Activated CD8-positive, alpha-beta memory T cell treated with anti-CD3 and anti-CD28 coated beads for 1 hour (primary cell): ENCODE measurements at regions not wholly inside any gene's neighbourhood (a gene's known extent, or its start where the extent isn't known, plus 50 kb on each side); places are given as distances from the start of the nearest gene placed in this dataset.

Source experiments
- DNase-seq, 2 donors: peaks; one replicate each; pipeline ENCODE4 v3.0.0-alpha.2; 2020; ENCODE audit warnings: low read depth in 1 of 2; ENCODE audit errors: extremely low read depth in 1 of 2

DNA sequence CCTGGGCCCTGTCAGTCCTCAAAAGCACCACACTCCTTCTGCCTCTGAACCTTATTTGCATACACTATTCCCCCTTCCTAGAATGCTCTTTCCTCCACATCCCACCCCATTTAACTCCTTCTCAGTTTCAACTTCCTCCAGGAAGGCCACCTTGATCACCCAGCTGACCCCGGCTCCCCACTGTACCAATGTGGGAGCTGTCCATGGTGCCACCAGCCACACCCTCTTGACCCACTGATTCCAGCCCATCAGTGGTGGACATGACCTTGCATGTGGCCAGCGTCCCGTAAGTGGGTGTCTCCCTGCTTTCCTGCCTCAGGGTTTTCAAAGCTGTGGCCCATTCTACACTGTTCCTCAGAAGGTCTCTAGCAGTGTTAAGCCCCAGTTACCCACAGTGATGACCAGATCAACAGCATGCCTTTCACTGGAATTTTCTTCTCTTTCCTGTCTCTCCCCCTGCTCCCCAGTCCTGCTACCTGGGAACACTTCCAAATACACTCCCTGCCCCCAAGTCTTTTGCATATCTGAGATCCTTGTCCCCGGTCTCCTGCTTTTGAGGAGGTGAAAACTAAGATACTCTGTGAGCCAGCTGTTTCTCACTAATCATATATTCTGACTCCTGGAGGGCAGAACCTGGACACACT lies 346.6 kb downstream of the MN1 start:
- no peak for DNase-seq

DNA sequence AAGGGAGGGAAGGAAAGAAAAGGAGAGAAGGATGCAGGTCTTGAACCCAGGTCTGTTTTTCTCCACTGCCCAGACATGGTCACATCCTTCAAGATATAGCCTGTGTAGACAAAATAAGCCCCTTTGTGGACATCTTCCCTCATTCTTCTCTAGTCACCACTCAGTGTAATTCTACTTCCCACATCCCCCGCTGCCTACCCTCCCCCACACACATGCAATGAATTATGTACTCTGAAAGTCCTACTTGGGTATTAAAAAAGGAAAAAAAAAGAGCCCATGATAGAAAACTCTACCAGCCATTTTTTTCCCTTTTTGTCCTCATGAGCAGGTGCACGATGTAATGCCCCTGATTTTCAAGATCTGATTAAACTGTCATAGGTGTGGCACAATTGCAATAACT lies 346.0 kb downstream of the MN1 start:
- no peak for DNase-seq

DNA sequence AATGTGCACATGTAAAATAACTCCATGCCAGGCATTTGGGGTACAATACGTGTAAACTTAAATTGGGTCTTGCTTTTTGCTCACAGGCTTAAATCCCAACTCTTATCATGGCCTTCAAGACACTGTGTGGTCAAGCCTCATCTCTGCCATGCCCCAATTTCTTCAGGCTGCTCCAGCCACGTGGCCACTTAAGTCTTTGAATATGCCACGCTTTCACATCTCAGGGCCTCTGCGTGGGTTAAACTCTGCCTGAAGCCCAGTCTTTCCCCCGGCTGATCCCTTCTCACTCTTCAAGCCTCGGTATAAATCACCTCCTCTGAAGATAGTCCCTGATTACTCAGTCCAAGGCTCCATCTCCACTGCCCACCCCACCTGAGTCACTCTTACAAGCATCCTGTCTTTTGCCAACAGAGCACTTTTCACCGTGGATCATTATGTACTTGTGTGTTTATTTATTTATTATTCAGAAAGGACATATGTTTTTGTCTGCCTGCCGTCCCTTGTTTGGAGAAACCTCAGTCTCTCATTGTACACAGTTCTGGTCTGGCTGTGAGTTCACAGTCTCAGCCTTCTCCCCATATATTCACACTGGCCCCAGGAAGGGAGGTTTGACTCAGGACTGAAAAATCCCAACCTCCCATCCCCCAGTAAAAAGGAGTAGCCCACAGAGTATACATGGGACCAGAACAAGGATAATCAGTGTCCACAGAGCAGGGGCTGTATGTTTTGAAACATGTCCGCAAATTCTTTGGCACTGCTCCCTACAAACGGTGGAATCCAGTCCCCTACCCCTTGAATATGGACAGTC lies 344.7 kb downstream of the MN1 start:
- DNase-seq = no peak

DNA sequence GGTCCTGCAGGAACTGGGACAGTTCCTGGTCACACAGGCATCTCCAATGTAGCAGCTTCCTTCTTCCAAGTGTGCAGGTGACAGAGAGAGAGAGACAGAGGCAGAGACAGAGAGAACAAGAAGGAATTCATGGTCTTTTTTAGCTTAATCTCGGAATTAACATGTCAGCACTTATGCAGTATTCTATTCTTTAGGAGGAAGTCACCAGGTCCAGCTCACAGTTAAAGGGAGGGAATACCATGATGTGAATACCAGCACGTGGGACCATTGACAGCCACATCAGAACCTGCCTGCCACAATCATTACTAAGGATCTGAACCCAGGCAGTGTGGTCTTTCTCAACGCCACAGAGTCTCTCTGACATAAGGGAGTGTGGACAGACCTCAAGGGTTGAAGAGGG lies 341.6 kb downstream of the MN1 start:
- no peak for DNase-seq

DNA sequence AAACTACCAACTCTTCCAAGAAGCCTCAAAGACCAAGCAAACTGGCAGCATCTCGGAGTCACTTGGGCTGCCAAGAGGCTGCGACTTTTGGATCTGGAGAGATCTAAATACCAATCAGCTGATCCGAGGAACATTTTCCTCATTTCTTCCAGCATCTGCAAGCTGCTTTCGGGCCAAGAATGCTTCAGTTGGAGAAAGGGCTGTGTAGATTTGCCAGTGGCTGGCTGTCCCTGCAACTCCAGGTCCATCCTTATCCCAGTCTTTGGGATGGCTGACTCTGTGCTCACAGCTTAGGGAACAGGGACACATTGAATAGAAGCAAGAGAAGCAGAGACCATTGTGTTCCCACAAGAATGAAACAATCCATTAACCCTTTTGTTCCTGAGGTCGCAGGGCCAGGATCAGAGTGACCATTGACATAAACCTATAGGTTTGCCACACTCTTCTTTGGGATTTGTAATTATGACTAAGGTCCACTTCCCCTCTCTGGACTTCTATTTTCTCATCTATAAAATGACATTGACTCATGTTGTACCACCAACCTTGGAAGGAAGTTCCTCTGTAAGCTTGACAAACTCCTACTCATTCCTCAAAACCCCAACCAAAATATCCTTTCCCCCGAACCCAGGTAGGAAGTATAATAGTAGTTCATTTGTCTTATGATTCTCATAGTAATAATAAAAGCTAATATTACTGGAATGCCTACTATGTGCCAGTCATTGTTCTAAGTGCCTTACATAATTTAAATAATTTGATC lies 340.8 kb downstream of the MN1 start:
- no peak for DNase-seq

DNA sequence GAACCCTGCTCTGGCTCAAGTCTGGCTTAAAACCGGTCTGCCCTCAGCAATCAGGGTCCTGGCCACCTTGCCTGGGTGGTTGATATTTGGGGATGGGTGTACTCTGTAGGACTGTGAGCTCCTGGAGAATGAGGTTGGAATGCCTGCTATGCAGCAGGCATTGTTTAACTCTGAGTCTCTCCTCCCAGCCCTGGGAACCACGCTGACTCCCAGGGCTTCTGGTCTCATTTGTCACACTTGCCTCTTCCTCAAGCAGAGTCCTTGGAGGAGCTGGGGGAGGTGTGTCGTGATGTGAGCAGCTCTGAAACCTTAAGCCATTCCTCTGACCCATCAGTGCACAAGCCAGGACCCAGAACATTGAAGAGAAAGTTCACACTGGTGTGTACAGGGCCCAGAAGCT lies 340.1 kb downstream of the MN1 start:
- DNase-seq = no peak

DNA sequence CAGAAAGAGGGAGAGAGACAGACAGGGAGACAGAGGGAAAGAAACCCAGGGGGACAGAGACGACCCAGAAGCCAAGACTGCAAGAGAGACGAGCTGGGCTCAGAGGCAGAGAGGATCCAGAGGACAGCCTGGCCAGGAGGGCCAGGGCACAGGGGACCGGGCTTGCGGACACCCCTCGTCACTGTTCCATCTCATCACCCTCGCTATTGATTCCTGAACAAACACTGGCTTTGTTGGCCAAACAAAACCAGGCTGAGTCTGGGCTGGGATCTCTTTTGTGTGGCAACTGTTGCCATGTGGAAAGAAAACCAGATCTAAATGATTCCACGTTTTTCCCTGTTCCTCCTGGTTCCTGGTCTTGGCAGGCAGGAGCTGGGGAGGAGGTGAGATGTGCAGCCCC lies 339.4 kb downstream of the MN1 start:
- DNase-seq = no peak

DNA sequence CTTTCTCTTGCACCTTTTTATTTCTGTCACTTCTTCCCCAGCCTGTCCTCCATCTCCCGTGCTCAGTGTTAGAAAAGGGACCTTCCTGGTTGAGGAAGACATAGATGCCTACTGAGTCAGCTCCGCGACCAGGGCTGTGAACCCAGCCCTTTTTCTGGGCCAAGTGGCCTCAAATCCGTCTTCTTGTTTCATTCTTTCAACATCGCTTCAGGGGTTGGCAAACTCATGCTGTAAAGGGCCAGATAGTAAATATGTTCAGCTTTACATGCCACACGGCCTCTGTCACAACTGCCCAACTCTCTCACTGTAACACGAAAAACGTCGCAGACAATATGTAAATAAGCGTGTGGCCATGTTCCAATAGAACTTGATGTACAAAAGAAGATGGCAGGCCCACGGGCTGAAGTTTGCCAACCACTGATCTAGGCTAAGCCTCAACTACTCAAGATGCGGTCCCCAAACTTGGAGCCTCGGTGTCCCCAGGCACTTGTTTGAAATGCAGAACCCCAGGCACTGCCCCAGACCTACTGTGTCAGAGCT lies 338.4 kb downstream of the MN1 start:
- no peak for DNase-seq

DNA sequence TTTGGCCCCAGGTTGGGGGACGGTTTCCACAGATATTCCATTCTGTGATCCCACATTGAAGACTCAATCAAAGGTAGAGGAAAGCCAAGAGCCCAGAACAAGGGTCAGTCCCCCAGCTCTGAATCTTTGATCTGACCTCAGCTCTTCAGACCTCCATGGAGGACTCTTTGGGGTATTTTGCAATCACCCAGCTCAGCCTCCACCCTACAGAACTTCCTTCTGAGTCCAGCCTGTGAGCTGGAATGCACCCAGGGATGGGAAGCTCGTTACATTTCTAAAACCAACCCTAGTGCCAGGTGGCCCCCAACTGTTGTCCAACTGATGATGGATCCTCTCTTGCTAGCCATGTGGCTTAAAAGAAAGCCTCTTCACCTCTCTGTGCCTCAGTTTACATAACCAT lies 335.3 kb downstream of the MN1 start:
- DNase-seq = no peak

DNA sequence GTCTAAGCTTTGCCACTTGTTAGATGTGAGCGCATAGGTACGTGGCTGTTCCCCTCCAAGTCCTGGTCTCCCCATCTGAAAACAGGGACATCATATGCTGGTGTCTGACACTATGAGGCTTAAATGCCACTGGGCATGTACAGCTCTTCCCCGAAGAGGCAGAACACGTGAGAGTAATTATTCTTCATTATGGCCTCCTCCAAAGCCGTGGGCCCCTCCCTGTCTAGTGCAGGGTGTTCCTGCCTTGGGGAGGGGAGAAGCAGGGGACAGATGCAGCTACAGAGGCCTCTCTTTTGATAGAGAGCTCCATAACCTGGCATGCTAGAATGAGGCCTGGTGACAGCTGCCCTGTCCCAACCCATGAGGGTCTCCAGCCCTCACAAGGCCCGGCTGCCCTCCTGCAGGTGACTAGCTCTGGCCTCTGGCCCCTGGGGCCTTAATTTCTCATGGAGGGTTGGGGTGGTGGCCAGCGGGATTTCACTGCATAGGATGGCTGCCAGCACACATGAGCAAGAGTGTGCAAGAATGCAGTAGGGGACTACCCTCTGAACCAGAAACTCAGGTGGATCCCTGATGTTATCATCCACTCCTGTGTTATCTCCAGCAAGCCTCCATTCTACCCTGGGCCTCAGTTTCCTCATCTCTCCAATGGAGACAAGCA lies 334.6 kb downstream of the MN1 start:
- no peak for DNase-seq

DNA sequence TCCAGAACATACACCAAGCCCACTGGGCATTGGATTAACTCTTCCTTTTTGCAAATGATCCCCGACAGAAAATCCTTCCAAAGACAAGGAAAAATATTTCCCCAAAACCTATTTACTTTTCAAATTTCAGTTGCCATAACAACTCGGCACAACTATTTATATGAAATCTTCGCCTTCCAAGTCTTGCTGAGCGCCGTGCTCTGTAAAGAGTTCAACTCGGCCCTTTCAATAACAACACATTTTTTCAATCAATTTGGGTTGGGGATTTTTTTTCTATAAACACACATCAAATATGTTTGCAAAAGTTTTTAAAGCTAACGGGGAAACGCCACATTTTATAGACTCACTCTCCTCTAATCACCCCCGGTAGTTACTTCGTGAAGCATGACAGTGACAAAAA lies 333.8 kb downstream of the MN1 start:
- no peak for DNase-seq

DNA sequence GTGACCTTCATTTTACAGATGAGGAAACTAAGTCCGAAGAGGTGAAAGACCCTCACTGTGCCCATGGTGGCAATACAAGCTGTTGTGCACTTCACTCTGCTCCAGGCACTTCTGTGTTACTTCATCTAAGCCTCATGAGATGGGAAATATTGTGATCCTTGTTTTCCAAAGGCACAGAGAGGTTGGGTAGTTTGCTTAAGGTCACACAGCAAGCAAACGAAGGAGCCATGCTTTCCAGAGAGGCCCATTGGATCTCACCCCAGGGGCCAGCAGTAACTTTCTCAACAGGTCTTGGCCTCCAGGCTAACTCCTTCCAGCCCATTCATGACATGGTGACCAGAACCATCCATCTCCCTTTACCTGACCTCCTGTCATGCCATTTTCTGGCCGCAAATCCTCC lies 332.8 kb downstream of the MN1 start:
- no peak for DNase-seq

DNA sequence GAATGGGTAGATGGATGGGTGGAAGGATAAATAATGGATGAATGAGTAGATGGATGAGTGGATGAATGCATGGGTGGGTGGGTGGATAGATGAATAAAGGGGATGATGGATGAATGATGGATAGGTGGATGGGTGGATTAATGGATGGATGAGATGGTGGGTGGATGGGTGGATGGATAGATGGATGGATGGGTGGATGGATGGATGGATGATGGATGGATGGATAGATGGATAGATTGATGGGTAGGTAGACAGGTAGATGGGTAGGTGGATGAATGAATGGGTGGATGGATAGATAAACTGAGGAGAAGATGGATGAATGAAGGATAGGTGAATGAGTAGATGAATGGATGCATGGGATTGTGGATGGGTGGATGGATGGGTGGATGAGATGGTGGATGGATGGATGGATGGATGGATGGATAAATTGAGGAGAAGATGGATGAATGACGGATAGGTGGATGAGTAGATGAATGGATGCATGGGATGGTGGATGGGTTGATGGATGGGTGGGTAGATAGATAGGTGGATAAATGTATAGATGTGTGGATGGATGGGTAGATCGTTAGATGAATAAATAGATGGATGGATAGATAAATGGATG lies 331.3 kb downstream of the MN1 start:
- DNase-seq = no peak

DNA sequence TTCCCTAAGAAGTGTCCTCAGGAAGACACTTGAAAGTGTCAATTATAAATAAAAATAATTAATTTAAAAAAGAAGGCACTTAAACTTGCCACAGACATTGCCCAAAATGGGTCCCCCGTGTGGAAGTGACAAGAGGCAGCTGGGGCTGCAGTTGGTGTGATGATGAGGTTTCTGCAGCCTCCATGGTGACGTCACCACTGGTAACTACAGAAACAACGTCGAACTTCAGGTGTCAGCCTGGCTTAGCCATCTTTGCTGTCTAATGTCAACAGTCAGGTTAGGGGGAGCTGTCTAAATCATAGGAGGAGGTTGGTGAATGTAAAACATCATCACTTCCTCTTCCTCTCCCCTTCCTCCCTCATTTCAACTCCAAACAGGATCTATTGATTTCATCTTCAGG lies 328.6 kb downstream of the MN1 start:
- no peak for DNase-seq

DNA sequence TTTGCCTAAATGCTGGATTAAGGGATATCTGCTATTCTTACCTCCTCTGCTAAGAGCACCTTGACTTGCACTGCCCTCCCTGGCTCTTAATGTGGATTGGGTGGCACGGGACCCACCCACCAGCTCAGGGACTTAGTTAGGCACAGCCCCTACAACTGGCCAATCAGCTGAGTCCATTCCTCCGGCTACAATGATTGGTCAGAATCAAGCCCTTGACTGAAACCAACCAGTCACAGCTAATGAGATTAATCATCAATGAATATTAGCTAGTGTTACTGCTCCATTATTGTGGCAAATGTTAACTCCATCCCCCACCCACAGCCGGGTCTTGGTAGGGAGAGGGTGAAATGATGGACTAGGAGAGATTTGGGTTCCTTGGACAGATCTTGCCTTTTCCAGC lies 328.0 kb downstream of the MN1 start:
- DNase-seq = no peak

DNA sequence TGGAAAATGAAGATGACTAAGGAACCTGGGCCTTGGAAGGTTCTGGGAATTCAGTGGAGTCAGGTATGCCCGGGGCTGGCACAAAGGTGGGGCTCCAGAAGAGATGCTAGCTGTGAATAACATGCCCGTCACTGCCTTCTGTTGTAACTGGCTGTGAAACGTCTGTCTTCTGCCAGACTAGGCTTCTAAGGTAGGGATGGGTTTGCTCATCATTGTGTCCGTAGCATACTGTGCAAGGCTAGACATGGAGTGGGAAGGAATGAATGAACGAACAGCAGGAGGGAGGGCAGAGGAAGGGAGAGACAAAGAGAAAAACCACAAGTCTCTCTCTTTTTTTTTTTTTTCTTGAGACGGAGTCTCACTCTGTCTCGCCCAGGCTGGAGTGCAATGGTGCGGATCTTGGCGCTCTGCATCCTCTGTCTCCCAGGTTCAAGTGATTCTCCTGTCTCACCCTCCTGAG lies 327.4 kb downstream of the MN1 start:
- DNase-seq = no peak

DNA sequence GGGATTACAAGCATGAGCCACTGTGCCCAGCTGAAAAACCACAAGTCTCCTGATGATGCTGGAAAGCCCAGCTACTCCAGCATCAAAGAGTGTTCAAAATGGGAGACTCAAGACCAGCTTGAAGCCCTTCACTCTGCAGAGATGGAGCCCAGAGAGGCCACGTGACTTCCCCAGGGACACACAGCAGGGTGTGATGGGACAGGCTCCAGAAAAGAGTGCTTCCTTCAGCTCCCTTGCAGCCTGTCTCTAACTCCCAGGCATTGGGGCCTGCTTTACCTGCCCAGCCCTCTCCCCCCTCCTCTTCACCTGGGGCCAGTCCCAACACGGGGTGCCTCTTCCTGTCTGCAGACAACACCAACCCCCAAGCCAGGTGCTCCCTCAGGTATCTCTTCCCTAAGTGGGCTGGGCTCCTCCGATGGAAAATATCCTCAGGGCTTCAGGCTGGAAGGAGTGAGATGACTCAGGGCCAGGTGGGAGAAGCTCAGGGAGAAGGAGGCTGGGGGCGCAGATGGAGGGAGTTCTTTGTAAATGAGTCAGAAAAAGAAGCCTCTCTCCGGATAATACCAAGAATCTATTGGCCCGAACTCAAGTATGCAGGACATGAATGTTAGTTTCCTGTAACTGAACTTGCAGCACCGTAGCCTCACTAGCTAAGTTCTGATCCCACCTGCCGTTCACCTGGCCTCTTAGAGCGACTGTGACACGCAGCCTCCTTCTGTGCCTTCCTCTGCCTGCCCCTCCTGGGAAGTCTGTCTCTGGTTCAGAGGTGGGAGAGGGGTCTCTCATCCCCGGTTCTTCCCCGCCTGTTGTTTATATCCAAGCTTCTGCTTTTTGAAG lies 326.6 kb downstream of the MN1 start:
- DNase-seq = no peak

DNA sequence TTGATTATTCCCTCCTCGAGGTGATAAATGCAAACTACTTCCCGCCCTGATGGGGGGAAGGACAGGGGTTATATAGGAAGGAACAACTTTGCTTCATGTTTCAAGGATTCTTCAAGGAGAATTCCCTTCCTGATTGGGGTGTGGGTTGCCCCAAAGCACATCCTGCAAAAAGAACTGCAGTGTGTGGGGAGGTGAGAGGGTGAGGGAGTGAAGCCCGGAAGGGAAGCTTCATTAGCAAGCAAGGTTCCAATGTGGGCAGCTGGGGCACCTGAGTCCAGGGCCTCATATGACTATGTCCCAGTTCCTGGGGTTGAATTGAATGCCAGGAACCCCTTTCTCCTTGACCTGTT lies 326.0 kb downstream of the MN1 start:
- DNase-seq = no peak

DNA sequence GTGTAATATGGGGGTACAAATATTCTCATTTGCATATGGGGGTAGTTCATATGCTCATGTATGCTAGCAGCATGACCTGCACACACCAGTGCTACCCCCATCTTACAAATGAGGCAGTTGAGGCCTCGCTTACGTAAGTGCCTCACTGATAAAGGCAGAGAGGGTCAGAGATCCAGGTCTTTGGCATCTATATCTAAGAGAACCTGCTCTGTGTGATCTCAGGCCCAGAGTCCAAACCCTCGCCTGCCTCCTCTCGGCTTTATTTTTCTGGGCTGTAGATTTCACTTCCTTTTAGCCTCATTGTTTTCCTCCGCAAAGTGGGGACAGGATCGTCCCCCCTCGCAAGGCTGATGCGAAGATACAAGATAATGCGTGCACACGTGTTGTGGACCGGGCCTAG lies 325.2 kb downstream of the MN1 start:
- no peak for DNase-seq

DNA sequence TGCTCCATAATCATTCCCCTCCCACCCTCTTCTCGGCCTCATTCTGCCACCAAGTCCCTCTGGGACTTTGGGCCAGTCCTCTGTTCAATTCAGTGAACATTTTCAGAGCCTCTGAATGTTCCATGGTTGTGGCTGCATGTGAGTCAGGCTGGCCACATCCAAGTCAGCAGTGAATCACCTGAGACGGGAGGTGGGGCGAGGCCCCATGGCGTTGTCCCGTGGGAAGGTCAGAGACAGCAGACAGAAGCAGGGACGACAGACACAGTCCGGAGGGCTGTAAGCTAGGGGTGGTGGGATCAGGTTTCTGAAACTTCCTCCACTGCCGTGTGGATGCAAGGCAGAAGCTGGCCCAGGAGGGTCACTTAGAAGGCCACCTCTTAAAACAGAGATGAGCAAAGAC lies 324.8 kb downstream of the MN1 start:
- no peak for DNase-seq
